H9 (cell line): ENCODE measurements at regions not wholly inside any gene's neighbourhood (a gene's known extent, or its start where the extent isn't known, plus 50 kb on each side); places are given as distances from the start of the nearest gene placed in this dataset.

Experiments
- DNase-seq: peaks from one replicate; pipeline ENCODE4 v3.0.0-alpha.2; 2017
- H2AFZ ChIP-seq: one replicate; pipeline ENCODE4 v1.6.1; 2013; ENCODE audit warnings: mild to moderate bottlenecking, low read length, control low read depth, moderate library complexity
- H2AK5ac ChIP-seq: 2 replicates; pipeline ENCODE4 v1.6.1; 2013; ENCODE audit warnings: low read length, control low read depth, mixed read lengths; ENCODE audit not compliant: insufficient read length
- H2BK120ac ChIP-seq: one replicate; pipeline ENCODE4 v1.6.1; 2013; ENCODE audit warnings: low read depth, mild to moderate bottlenecking, low read length, control low read depth, inconsistent platforms; ENCODE audit not compliant: poor library complexity, severe bottlenecking
- H2BK12ac ChIP-seq: 2 replicates; pipeline ENCODE4 v1.6.1; 2013; ENCODE audit warnings: low read length, control low read depth, mixed read lengths, low read depth; ENCODE audit not compliant: insufficient read length
- H2BK15ac ChIP-seq: 2 replicates; pipeline ENCODE4 v1.6.1; 2013; ENCODE audit warnings: low read depth, low read length, control low read depth
- H2BK20ac ChIP-seq: one replicate; pipeline ENCODE4 v1.6.1; 2013; ENCODE audit warnings: low read depth, mild to moderate bottlenecking, low read length, control low read depth, inconsistent platforms; ENCODE audit not compliant: poor library complexity, severe bottlenecking
- H2BK5ac ChIP-seq: 2 replicates; pipeline ENCODE4 v1.6.1; 2013; ENCODE audit warnings: low read length, control low read depth, mixed read lengths; ENCODE audit not compliant: insufficient read length
- H3K14ac ChIP-seq: 2 replicates; pipeline ENCODE4 v1.6.1; 2013; ENCODE audit warnings: low read length, control low read depth; ENCODE audit not compliant: insufficient read depth
- H3K18ac ChIP-seq: 2 replicates; pipeline ENCODE4 v1.6.1; 2013; ENCODE audit warnings: low read depth, mild to moderate bottlenecking, mixed read lengths, low read length, control low read depth; ENCODE audit not compliant: insufficient read length
- H3K23ac ChIP-seq: 2 replicates; pipeline ENCODE4 v1.6.1; 2013; ENCODE audit warnings: low read length, control low read depth, mixed read lengths, low read depth; ENCODE audit not compliant: insufficient read length
- H3K23me2 ChIP-seq: 2 replicates; pipeline ENCODE4 v1.6.1; 2013; ENCODE audit warnings: low read depth, mild to moderate bottlenecking, mixed read lengths, low read length, control low read depth; ENCODE audit not compliant: insufficient read length, poor library complexity, severe bottlenecking
- H3K27ac ChIP-seq: 2 replicates; pipeline ENCODE4 v1.5.1; 2013; ENCODE audit warnings: low read length, control low read depth, mixed read lengths, low read depth; ENCODE audit not compliant: insufficient read length
- H3K27me3 ChIP-seq: 2 replicates; pipeline ENCODE4 v1.6.1; 2013; ENCODE audit warnings: low read length, control low read depth, inconsistent platforms; ENCODE audit not compliant: insufficient read depth
- H3K4ac ChIP-seq: 2 replicates; pipeline ENCODE4 v1.6.1; 2013; ENCODE audit warnings: low read depth, mild to moderate bottlenecking, control low read depth, inconsistent platforms, low read length, moderate library complexity
- H3K4me1 ChIP-seq: 2 replicates; pipeline ENCODE4 v1.6.1; 2013; ENCODE audit warnings: low read length, control low read depth, inconsistent platforms; ENCODE audit not compliant: insufficient read depth
- H3K4me2 ChIP-seq: 2 replicates; pipeline ENCODE4 v1.6.1; 2013; ENCODE audit warnings: low read length, control low read depth, mixed read lengths; ENCODE audit not compliant: insufficient read length, insufficient read depth
- H3K56ac ChIP-seq: 2 replicates; pipeline ENCODE4 v1.6.1; 2013; ENCODE audit warnings: low read depth, mild to moderate bottlenecking, mixed read lengths, low read length, control low read depth; ENCODE audit not compliant: insufficient read length
- H3K79me1 ChIP-seq: 2 replicates; pipeline ENCODE4 v1.6.1; 2013; ENCODE audit warnings: low read depth, mild to moderate bottlenecking, moderate library complexity, low read length, control low read depth, inconsistent platforms; ENCODE audit not compliant: insufficient read depth, poor library complexity, severe bottlenecking
- H3K79me2 ChIP-seq: 2 replicates; pipeline ENCODE4 v1.6.1; 2013; ENCODE audit warnings: low read length, control low read depth, inconsistent platforms; ENCODE audit not compliant: insufficient read depth
- H3K9ac ChIP-seq: 2 replicates; pipeline ENCODE4 v1.6.1; 2013; ENCODE audit warnings: low read length, control low read depth, mixed read lengths; ENCODE audit not compliant: insufficient read length; ENCODE audit errors: extremely low read depth
- H3K9me3 ChIP-seq: one replicate; pipeline ENCODE4 v1.6.1; 2013; ENCODE audit warnings: low read depth, low read length, inconsistent platforms; ENCODE audit not compliant: control insufficient read depth
- H3T11ph ChIP-seq: one replicate; pipeline ENCODE4 v1.6.1; 2013; ENCODE audit warnings: mild to moderate bottlenecking, low read length, control low read depth, inconsistent platforms
- H4K20me1 ChIP-seq: one replicate; pipeline ENCODE4 v1.6.1; 2013; ENCODE audit not compliant: control insufficient read depth, insufficient read length, insufficient read depth
- H4K5ac ChIP-seq: 2 replicates; pipeline ENCODE4 v1.6.1; 2013; ENCODE audit warnings: low read depth, mild to moderate bottlenecking, mixed read lengths, low read length, control low read depth; ENCODE audit not compliant: insufficient read length
- H4K8ac ChIP-seq: replicated peaks from 2 replicates; pipeline ENCODE4 v1.6.1; 2013; ENCODE audit warnings: low read length, control low read depth, mixed read lengths, low read depth; ENCODE audit not compliant: insufficient read length
- H4K91ac ChIP-seq: 2 replicates; pipeline ENCODE4 v1.6.1; 2013; ENCODE audit warnings: low read depth, mild to moderate bottlenecking, moderate library complexity, mixed read lengths, low read length, control low read depth; ENCODE audit not compliant: insufficient read length
- H3K27ac Mint-ChIP-seq, 3 experiments: 2 replicates in 2 of 3; 3 replicates in 1 of 3; pipeline ENCODE4 v1.8.0; 2020 to 2021; ENCODE audit warnings: mixed read lengths in 3 of 3, mild to moderate bottlenecking in 1 of 3, moderate library complexity in 1 of 3
- H3K27me3 Mint-ChIP-seq: 2 replicates; pipeline ENCODE4 v1.8.0; 2021; ENCODE audit warnings: low read depth, mild to moderate bottlenecking, moderate library complexity, mixed read lengths
- H3K36me3 Mint-ChIP-seq, 3 experiments: 2 replicates in 2 of 3; 3 replicates in 1 of 3; pipeline ENCODE4 v1.8.0; 2020 to 2021; ENCODE audit warnings: low read depth in 3 of 3, mixed read lengths in 3 of 3; ENCODE audit not compliant: insufficient read depth in 1 of 3
- H3K4me1 Mint-ChIP-seq, 2 experiments: 2 replicates each; pipeline ENCODE4 v1.8.0; 2020; ENCODE audit warnings: mixed read lengths in 2 of 2
- H3K4me3 Mint-ChIP-seq, 2 experiments: 2 replicates in 1 of 2; 3 replicates in 1 of 2; pipeline ENCODE4 v1.8.0; 2020 to 2021; ENCODE audit warnings: mild to moderate bottlenecking in 2 of 2, mixed read lengths in 2 of 2, moderate library complexity in 1 of 2
- H3K9me3 Mint-ChIP-seq, 2 experiments: 2 replicates in 1 of 2; 3 replicates in 1 of 2; pipeline ENCODE4 v1.8.0; 2020; ENCODE audit warnings: mild to moderate bottlenecking in 2 of 2, mixed read lengths in 2 of 2, moderate library complexity in 1 of 2
- CTCF ChIP-seq: fragments of 200-600 bp; sonication (generic); conservative IDR thresholded peaks from 3 replicates; pipeline ENCODE4 v1.8.0; 2021; ENCODE audit warnings: antibody characterized with exemption, mild to moderate bottlenecking
- WGBS: extraction: QIAGEN DNeasy Blood & Tissue Kit; methylation state at CpG from one replicate; pipeline ENCODE4 v1.1.7; 2013; ENCODE audit warnings: missing lambda C conversion rate, low lambda C conversion rate, mixed read lengths; ENCODE audit not compliant: insufficient read length; ENCODE audit errors: extremely low coverage; 5-methylcytosine and 5-hydroxymethylcytosine counted together

GRCh38 chr2:67828066-67828465 is 234.7 kb downstream of the C1D start:
- no peak overlapping the region for H3K4me3 Mint-ChIP-seq
- H3K36me3 Mint-ChIP-seq: no peaks in the 10 kb centered on the region; a peak in 1 of 7 replicates
- Histone ChIP-seq H2BK15ac (no peak overlapping the region), H3K4me2 (no peak overlapping the region), H2BK20ac (no peak overlapping the region), H3K23me2 (no peaks in the 10 kb centered on the region), H3K9ac (no peak overlapping the region), H3K9me3 (no peaks in the 10 kb centered on the region), H3K79me1 (no peaks in the 10 kb centered on the region), H3K79me2 (no peaks in the 10 kb centered on the region), H4K91ac (no peak overlapping the region), H4K5ac (no peak overlapping the region), H4K8ac (no peak overlapping the region), H3K23ac (no peak overlapping the region), H3K14ac (no peak overlapping the region), H3K4ac (no peak overlapping the region), H3K56ac (no peak overlapping the region), H2AK5ac (no peak overlapping the region), H3K27ac (no peak overlapping the region), H2BK5ac (no peak overlapping the region), H3K4me1 (no peaks in the 10 kb centered on the region), H2BK120ac (no peak overlapping the region), H4K20me1 (no peaks in the 10 kb centered on the region), H3T11ph (no peak overlapping the region), H3K18ac (no peak overlapping the region), H3K27me3 (no peaks in the 10 kb centered on the region), H2BK12ac (no peak overlapping the region), H2AFZ (no peak overlapping the region)
- no peaks in the 10 kb centered on the region for H3K4me1 Mint-ChIP-seq
- TF ChIP-seq CTCF: no peak
- peaks cover 0 to 3% of the 10 kb centered on the region in 2 experiments; a peak in 2 of 5 replicates for H3K9me3 Mint-ChIP-seq
- H3K27ac Mint-ChIP-seq: no peak overlapping the region; a peak in 1 of 7 replicates
- no peak for DNase-seq
- H3K27me3 Mint-ChIP-seq: no peaks in the 10 kb centered on the region; the same call in 1 of the 2 replicates
- WGBS: no CpG with 5 or more reads among the region's 2 CpGs
